ENCODE measurements at regions not wholly inside any gene's neighbourhood (a gene's known extent, or its start where the extent isn't known, plus 50 kb on each side); places are given as distances from the start of the nearest gene placed in this dataset.

GRCh38 chr9:73805111-73805510 is 653.4 kb downstream of the ANXA1 start:
- DNase-seq, result no peak

GRCh38 chr9:73805853-73806458 is 654.3 kb downstream of the ANXA1 start:
- no peak for DNase-seq

GRCh38 chr9:73806876-73807275 is 655.2 kb downstream of the ANXA1 start:
- no peak for DNase-seq

GRCh38 chr9:73807952-73808351 is 656.3 kb downstream of the ANXA1 start:
- no peak for DNase-seq

- no peak for DNase-seq
Measured at GRCh38 chr9:73810585-73811215, 659.0 kb downstream of the ANXA1 start.

- DNase-seq, result no peak
Measured at GRCh38 chr9:73813546-73813945, 661.9 kb downstream of the ANXA1 start.

- DNase-seq, result no peak
Measured at GRCh38 chr9:73816905-73817304, 665.2 kb downstream of the ANXA1 start.

- DNase-seq, result no peak
Measured at GRCh38 chr9:73824671-73825070, 672.5 kb upstream of the RORB start.

GRCh38 chr9:73838871-73839270 is 658.3 kb upstream of the RORB start:
- DNase-seq, result no peak

- DNase-seq, result no peak
Measured at GRCh38 chr9:73839471-73839870, 657.7 kb upstream of the RORB start.

- DNase-seq, result no peak
Measured at GRCh38 chr9:73841018-73841417, 656.1 kb upstream of the RORB start.

GRCh38 chr9:73844135-73844534 is 653.0 kb upstream of the RORB start:
- DNase-seq, result no peak

- no peak for DNase-seq
Measured at GRCh38 chr9:73845539-73845938, 651.6 kb upstream of the RORB start.

- no peak for DNase-seq
Measured at GRCh38 chr9:73845954-73846690, 651.0 kb upstream of the RORB start.

GRCh38 chr9:73847536-73847935 is 649.6 kb upstream of the RORB start:
- no peak for DNase-seq

GRCh38 chr9:73853549-73853948 is 643.6 kb upstream of the RORB start:
- no peak for DNase-seq

GRCh38 chr9:73855206-73855605 is 641.9 kb upstream of the RORB start:
- no peak for DNase-seq

- DNase-seq, result no peak
Measured at GRCh38 chr9:73863924-73864323, 633.2 kb upstream of the RORB start.

- no peak for DNase-seq
Measured at GRCh38 chr9:73866451-73866850, 630.7 kb upstream of the RORB start.

- DNase-seq, result no peak
Measured at GRCh38 chr9:73869264-73869663, 627.9 kb upstream of the RORB start.

- no peak for DNase-seq
Measured at GRCh38 chr9:73871636-73872035, 625.5 kb upstream of the RORB start.

- no peak for DNase-seq
Measured at GRCh38 chr9:73872701-73873100, 624.4 kb upstream of the RORB start.

GRCh38 chr9:73880101-73880500 is 617.0 kb upstream of the RORB start:
- DNase-seq, result no peak

- no peak for DNase-seq
Measured at GRCh38 chr9:73889023-73889422, 608.1 kb upstream of the RORB start.
